HUES6 (cell line): ENCODE measurements at regions not wholly inside any gene's neighbourhood (a gene's known extent, or its start where the extent isn't known, plus 50 kb on each side); places are given as distances from the start of the nearest gene placed in this dataset.

Experiments
- H3K27ac ChIP-seq: 2 replicates; pipeline ENCODE4 v1.7.0; 2013; ENCODE audit warnings: low read depth, mild to moderate bottlenecking, low read length, inconsistent platforms
- H3K27me3 ChIP-seq: 2 replicates; pipeline ENCODE4 v1.6.1; 2013; ENCODE audit warnings: low read length; ENCODE audit not compliant: control insufficient read depth, insufficient read depth
- H3K36me3 ChIP-seq: 2 replicates; pipeline ENCODE4 v1.6.1; 2013; ENCODE audit warnings: low read length; ENCODE audit not compliant: control insufficient read depth, insufficient read depth
- H3K4me1 ChIP-seq: 2 replicates; pipeline ENCODE4 v1.6.1; 2013; ENCODE audit warnings: low read length; ENCODE audit not compliant: control insufficient read depth, insufficient read depth
- H3K4me3 ChIP-seq: 2 replicates; pipeline ENCODE4 v1.5.1; 2013; ENCODE audit warnings: low read depth, low read length
- H3K9ac ChIP-seq: one replicate; pipeline ENCODE4 v1.6.1; 2013; ENCODE audit warnings: mild to moderate bottlenecking, low read length
- H3K9me3 ChIP-seq: 2 replicates; pipeline ENCODE4 v1.6.1; 2013; ENCODE audit warnings: low read depth, low read length; ENCODE audit not compliant: control insufficient read depth, insufficient read depth

DNA sequence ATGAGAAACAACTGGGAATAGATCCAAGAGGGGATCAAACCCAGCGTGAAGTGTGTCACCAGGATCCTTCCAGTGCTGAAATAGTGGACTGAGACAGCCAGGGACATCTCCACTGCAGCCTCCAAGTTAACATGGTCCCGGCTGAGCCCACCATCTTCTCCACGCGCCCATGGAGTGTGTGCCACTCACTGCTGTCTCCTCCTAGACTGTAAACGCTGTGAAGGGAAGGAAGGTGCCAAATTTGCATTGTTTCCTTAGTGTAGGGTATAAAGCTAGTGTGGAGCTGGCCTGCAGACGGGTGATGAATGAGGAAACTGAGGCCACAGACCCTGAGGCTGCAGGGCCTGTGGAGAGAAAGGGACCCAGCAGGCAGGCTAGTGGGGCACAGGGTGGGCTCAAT, 183.6 kb downstream of the FOXD2 start:
- H3K9me3 ChIP-seq, result no peaks in the 10 kb centered on the region
- no peak overlapping the region for H3K4me3 ChIP-seq
- H3K9ac ChIP-seq, result no peak overlapping the region
- H3K27ac ChIP-seq, result no peak overlapping the region
- H3K4me1 ChIP-seq, result no peaks in the 10 kb centered on the region
- H3K27me3 ChIP-seq, result peaks cover 9% of the 10 kb centered on the region
- H3K36me3 ChIP-seq, result no peaks in the 10 kb centered on the region

DNA sequence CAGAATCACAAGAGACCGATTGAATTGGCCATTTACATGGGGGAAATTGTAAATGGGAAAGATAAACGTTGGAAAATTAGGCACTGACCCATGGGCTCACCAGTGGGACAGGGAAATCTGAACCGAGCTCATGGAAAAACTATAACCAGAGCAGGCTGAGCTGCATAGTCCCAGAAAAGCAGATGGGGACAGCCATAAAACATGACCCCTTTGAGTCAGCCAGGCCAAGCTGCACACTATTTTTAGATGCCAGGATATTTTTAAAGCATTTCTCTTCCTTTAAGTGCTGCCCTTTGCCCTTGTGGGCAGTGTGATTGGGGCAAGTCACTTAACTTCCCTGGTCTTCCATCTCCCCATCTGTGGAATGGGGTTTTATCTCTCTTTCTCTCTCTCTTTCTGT, 184.1 kb downstream of the FOXD2 start:
- Histone ChIP-seq H3K4me3 (no peak overlapping the region), H3K27ac (no peak overlapping the region), H3K4me1 (no peaks in the 10 kb centered on the region), H3K9me3 (no peaks in the 10 kb centered on the region), H3K27me3 (peaks cover 9% of the 10 kb centered on the region), H3K9ac (no peak overlapping the region), H3K36me3 (no peaks in the 10 kb centered on the region)

DNA sequence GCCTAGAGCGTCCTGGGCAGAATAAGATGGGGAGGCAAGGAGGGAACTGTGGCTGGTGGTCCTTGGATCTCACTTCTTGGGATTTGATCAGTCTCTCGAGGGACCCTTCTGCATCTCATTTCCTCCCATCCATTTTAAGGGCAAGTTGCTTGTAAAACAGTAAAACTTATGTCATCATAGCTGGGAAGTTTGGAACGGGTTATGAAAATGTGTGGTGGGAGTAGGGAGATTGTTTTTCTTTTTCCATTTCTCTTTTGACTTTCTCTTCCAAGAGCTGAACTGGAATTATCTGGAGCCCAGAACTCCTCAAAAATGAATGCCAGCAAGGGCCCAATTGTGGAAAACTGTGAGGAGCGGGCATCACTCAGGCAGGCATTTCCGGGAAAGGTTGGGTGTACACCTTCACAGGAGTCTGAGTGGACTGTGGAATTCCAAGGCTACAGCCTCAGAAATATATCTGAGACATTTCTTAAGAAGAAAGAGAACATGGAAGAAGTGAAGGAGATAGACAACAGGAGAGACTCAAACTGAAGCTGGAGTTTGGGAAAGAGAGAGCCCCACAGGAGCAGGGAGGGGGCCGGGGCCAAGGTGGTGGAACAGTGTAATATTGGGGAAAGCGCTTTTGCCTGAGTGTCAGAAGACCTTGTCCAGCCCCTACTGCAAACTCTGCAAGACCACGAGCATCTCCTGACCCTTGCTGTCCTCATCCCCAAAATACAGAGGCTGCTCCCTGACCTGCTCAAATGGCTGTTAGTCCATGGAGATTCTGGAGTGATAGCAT, 185.1 kb downstream of the FOXD2 start:
- no peak overlapping the region for H3K4me3 ChIP-seq
- H3K9me3 ChIP-seq, result no peaks in the 10 kb centered on the region
- H3K27ac ChIP-seq, result no peak overlapping the region
- H3K27me3 ChIP-seq, result peaks cover 9% of the 10 kb centered on the region
- no peak overlapping the region for H3K9ac ChIP-seq
- no peaks in the 10 kb centered on the region for H3K4me1 ChIP-seq
- no peaks in the 10 kb centered on the region for H3K36me3 ChIP-seq

DNA sequence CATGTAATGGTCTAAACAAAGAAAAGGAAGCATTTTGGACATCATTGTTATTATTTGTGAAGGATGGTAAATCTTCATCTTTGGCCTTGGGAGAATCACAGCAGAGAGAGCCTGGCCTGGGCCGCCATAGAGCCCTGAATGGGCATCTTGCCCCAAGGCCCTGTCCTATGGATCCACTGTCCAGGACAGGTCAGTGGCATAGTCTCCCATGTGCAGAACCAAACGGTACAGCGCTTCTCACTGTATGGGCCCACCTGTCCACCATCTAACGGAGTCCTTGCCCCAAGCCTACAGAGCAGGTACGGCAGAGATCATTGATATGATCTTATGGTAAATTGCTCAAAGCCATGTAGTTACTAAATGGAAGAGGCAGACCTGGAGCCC, 185.7 kb downstream of the FOXD2 start:
- no peak overlapping the region for H3K9ac ChIP-seq
- no peaks in the 10 kb centered on the region for H3K9me3 ChIP-seq
- H3K4me3 ChIP-seq, result no peak overlapping the region
- H3K27ac ChIP-seq, result no peak overlapping the region
- H3K27me3 ChIP-seq, result peaks cover 9% of the 10 kb centered on the region
- no peaks in the 10 kb centered on the region for H3K36me3 ChIP-seq
- no peaks in the 10 kb centered on the region for H3K4me1 ChIP-seq

DNA sequence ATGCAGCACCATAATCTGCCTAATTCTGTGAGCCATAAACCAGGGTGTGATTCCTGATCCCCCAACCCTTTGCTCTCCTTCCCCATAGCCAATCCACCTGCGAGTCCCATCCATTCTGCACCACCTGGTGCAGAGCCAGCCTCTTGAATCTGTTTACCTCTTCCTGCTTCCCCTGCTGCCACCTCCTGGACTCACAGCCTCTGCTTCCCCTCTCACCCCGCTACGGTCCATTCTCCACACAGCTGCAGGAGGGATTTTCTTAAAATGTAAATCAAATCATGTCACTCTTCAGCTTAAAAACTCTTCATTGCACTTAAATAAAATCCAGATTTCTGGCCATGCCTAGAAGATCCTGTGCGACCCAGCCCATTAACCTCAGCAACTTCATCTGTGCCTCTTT, 186.7 kb downstream of the FOXD2 start:
- Histone ChIP-seq H3K4me1 (no peaks in the 10 kb centered on the region), H3K27ac (no peak overlapping the region), H3K4me3 (no peak overlapping the region), H3K27me3 (peaks cover 9% of the 10 kb centered on the region), H3K9me3 (no peaks in the 10 kb centered on the region), H3K9ac (no peak overlapping the region), H3K36me3 (no peaks in the 10 kb centered on the region)

DNA sequence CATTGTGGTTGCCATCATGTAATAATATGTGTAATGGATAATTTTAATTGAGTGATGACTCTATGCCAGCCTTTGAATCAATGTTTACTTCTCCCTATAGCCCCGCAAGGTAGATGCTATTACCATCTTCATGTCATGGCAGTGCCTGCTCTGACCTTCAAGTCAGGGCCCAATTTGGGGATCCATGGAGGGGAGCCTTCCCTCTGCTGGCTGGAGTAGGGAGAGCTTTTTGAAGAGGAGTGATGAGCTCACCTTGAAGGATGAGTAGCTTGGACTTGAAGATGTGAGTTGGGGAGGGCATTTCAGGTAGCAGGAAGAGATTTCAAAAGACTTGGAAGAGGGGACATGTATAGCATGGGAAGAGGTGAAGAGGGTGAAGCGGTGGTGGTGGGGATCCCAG, 189.2 kb downstream of the FOXD2 start:
- Histone ChIP-seq H3K27ac (no peak overlapping the region), H3K4me1 (no peaks in the 10 kb centered on the region), H3K36me3 (no peaks in the 10 kb centered on the region), H3K9me3 (no peaks in the 10 kb centered on the region), H3K27me3 (no peaks in the 10 kb centered on the region; the same call in 1 of the 2 replicates), H3K4me3 (no peak overlapping the region), H3K9ac (no peak overlapping the region)

DNA sequence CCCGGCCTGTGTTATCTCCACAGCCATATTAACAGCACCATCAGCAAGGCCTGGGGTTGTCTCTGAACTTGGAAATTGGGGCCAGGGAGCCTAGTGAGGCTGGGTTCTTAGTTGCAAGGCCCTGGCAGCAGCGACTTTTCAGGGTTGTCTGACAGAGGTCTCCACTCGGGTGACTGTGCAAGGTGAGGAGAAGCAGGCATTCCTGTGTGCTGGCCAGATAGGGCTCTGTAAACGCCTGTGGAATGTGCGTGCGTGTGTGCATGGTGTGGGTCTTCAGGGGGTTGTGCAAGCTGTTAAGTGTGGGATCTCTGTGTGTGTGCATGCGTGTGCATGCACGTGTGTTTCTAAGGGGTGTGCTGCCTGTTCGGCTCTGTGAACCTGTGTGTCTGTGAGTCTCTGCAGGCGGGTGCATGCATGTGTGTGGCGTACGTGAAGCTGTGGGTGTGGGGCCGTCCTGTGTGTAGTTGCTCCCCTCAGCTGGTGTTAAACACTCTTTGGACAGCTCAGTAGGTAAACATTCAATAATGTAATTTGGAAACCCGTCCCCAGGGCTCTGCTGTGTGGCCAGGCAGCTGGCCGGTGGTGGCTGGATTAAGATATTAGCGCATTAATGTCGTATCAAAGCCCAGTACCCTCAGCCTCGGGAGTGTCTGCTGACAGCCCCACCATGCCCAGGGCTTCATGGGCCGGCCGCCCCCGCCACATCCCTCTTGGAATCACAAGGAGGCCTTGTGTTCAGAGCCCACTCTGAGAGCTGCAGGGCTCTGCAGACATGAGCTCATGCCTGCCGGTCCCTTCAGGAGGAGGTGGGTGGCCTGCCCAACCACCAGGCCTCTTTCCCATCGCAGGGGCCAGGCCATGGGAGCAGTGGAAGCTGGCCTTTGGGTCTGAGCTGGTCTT, 189.9 kb downstream of the FOXD2 start:
- H3K27ac ChIP-seq, result no peak overlapping the region
- no peaks in the 10 kb centered on the region for H3K4me1 ChIP-seq
- H3K27me3 ChIP-seq, result peaks cover 6% of the 10 kb centered on the region; the same call in 1 of the 2 replicates
- no peaks in the 10 kb centered on the region for H3K9me3 ChIP-seq
- no peak overlapping the region for H3K9ac ChIP-seq
- no peaks in the 10 kb centered on the region for H3K36me3 ChIP-seq
- no peak overlapping the region for H3K4me3 ChIP-seq

DNA sequence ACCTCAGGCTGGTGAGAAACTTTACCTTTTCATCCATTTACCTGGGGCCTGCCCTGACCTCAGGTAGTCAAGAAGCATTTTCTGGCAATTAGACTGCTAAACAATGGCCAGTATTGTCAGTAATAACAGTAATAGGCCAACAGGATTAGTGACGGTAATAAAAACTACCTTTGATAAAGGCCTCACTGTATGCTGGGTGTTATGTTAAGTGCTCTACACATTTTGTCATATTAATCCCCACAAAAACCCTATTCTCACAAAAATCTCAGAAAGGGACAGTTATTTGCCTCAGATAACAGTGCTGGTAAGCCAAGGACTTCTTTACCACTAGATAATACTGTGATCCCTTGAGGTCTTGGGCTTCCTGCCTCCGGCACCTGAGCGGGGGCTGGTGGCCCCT, 191.4 kb downstream of the FOXD2 start:
- no peak overlapping the region for H3K27ac ChIP-seq

DNA sequence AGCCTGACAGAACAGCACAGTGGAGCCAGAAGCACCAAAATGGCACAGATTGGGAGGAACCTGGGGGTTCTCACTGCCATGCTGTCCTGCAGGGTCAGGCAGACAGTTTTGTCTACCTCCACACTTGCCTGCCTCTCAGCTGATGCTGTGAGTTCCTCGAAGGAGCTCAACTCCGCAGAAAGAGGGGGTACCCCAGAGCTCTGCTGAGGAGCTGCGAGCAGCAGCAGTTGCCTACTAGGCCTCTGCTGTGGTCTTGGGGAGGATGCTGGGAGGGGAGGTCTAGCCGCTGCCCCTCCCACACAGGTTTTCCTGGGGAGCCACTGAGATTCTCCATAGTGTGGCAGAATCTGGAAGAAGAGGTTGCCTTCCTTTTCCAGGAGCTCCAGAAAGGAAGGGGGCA, 192.5 kb downstream of the FOXD2 start:
- Histone ChIP-seq H3K36me3 (no peaks in the 10 kb centered on the region), H3K27me3 (peaks cover 18% of the 10 kb centered on the region), H3K4me1 (no peaks in the 10 kb centered on the region), H3K4me3 (no peak overlapping the region), H3K9me3 (no peaks in the 10 kb centered on the region), H3K27ac (no peak overlapping the region), H3K9ac (no peak overlapping the region)

More for the DNA sequence above, 191.4 kb downstream of the FOXD2 start:
- H3K9ac ChIP-seq, result no peak overlapping the region
- no peak overlapping the region for H3K4me3 ChIP-seq
- H3K4me1 ChIP-seq, result no peaks in the 10 kb centered on the region
- peaks cover 17% of the 10 kb centered on the region for H3K27me3 ChIP-seq
- H3K36me3 ChIP-seq, result no peaks in the 10 kb centered on the region
- no peaks in the 10 kb centered on the region for H3K9me3 ChIP-seq

DNA sequence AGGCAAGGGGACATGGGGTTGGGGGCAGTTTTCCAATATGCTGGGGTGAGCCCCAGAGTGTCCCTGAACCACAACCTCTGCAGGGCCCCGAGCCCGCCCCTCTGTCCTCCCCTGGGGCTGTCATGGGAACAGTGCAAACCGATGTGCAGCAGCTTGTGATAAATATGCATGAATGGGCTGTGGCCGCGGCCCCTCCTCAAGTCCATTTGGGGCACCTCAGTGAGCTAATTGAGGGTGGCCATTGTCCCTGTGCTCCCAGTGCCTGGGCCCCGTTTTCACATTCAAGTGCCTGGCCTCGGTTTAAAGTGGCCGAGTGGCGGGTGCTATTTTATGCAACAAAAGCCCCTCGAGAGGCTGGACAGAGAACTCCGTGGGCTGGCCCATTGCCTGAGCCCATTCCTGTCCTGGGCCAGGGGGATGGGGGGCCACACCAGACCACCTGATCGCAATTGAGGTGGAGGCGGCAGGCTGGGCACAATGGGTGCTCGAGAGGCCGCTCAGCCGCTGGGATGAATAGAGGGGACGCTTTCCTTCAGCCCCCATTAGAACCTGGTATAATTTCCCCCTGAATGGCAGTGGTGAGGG, 193.7 kb downstream of the FOXD2 start:
- Histone ChIP-seq H3K36me3 (no peaks in the 10 kb centered on the region), H3K9ac (no peak overlapping the region), H3K27ac (no peak overlapping the region), H3K27me3 (peaks cover 28% of the 10 kb centered on the region), H3K4me1 (no peaks in the 10 kb centered on the region), H3K9me3 (no peaks in the 10 kb centered on the region), H3K4me3 (no peak overlapping the region)

DNA sequence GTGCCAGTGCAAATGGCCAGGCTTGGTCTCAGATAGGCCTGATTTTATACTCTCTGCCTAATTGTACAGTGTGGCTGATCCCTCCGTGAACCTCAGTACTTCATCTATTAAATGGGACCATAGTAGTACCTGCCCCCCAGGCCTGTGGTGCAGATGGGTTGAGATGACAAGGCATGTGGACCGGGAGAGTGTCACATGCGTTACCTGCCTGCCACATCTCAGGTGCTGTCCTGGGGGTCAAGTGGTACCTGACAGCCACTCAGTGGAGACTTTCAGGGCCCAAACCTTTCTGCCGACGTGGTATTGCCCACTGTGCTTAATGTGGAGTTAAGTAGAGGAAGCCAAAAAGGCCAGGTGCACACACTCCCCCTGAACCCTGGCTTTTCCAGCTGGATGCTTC, 197.3 kb downstream of the FOXD2 start:
- no peak overlapping the region for H3K27ac ChIP-seq

More for the DNA sequence above, 197.3 kb downstream of the FOXD2 start:
- H3K9me3 ChIP-seq, result no peaks in the 10 kb centered on the region
- H3K4me3 ChIP-seq, result no peak overlapping the region
- H3K9ac ChIP-seq, result no peak overlapping the region
- no peaks in the 10 kb centered on the region for H3K4me1 ChIP-seq
- H3K27me3 ChIP-seq, result peaks cover 41% of the 10 kb centered on the region
- no peaks in the 10 kb centered on the region for H3K36me3 ChIP-seq
